HG03039 (cell line): ENCODE measurements at regions not wholly inside any gene's neighbourhood (a gene's known extent, or its start where the extent isn't known, plus 50 kb on each side); places are given as distances from the start of the nearest gene placed in this dataset.

Experiments
- ATAC-seq: cut with Tn5 transposase; IDR thresholded peaks from one replicate; pipeline ENCODE4 v1.9.1; 2021; ENCODE audit warnings: mild to moderate bottlenecking, moderate library complexity; ENCODE audit not compliant: unreplicated experiment

DNA sequence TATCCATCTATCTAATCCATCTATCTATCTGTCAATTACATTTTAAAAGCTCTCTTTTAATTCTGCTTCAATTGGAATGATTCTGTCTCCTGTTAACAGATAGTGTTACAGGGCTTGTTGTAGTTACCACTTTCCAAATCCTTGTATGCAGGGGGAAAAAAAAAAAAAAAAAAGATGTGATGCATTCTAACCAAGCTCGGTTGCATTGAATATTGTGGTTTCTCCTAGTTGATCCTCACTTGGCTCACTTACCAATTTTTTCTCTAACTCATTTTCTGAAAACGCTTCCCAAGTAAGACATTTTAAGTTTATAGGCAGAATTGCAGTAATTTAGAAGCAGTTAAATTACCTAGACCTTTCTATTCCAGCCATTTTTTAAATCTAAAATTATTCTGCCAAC lies 327.9 kb upstream of the PITX2 start:
- no peak for ATAC-seq

DNA sequence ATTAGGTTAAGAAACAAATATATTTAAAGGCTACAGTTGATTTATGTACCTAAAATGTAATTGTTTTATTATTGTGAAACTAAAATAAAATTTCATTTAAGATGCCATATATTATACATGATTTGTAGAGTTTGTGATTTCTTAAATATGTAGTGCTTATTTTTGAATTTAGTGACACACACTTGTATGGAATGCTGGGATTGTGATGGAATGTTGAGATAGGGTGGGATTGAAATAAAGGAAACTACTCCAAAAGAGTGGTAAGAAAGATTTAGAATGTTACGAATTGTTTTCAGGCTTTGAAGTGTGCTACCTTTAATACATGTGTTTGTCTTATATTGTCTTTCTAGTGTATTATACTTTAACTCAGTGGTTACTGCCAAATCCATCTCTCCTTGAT lies 330.3 kb upstream of the PITX2 start:
- ATAC-seq: no peak

DNA sequence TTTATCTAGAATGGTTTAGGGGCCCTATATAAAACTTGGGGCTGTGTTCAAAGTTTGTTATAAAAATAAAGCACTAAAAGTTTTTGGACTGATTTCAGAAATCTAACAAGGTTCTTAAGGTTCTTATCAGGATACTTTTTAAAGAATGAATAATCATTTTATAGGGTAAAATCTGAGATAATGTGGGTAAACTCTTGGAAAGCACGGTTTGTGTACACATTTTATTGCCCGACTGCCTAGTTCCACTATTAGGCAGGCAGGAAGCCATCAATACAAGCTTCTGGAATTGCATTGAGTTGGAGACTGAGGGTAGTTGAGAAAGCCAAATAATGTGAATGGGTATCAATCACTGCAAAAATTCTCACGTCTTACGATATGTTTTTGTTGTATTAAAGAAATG lies 331.0 kb upstream of the PITX2 start:
- no peak for ATAC-seq

DNA sequence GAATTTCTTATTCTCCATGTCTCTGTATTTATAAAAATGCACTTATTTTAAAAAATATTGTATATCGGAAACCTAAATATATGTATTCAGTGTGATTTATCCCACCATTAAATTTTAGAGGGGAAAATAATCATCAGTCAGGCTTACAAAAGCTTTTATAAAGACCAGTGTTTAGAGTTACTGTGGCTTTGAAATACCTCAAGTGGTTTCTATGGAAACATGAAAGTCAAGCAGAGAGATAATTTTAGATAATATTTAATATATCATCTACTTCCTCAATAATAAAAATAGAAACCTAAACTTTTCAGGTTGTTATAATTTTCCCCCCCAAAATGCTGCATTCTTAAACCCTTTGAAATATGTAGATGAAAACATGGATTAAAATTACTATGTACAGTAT lies 332.9 kb upstream of the PITX2 start:
- no peak for ATAC-seq

DNA sequence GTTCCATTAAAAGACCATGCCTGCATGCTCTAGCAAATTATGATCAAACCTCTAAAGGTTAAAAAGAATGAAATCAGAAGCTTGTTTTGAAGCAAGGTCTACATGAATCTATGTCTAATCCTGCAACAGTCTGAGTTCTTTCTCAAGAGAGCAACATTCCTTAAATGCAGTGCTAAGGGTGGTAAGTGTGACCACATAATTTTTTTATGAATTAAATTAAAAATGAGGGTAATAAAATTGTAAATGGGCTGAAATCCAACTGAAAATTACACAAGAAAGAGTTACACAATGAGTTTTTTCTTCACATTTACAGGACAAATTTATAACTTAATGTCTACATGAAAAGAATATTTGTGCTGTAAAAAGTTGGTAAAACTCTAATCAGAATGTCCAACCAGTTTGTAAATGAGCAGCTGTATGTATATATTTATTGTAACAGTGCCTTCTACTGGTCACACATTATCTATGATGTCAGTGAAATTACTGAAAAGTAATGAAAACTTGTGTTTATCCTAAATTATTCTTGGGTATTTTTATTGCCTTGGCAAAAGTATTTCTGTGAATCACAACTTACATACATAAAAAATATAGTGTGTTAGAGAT lies 336.3 kb upstream of the PITX2 start:
- ATAC-seq: no peak

DNA sequence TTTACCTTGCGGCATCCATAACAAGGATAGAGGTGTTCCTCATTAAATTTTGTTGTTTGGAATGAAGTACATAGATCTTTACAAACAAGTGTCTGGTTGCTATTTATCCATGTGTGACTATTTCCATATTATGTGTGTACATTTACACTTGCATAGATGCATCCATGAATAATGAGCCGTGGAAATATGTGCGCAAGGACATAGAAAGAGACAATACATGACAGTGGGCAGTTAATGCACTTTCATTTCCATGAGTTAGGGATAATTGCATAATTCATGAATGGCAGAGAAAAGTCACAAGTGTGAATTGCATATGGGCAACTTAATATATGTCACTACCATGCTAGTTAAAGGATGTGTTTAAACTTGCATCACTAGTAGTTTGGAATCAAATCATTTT lies 338.2 kb upstream of the PITX2 start:
- no peak for ATAC-seq

DNA sequence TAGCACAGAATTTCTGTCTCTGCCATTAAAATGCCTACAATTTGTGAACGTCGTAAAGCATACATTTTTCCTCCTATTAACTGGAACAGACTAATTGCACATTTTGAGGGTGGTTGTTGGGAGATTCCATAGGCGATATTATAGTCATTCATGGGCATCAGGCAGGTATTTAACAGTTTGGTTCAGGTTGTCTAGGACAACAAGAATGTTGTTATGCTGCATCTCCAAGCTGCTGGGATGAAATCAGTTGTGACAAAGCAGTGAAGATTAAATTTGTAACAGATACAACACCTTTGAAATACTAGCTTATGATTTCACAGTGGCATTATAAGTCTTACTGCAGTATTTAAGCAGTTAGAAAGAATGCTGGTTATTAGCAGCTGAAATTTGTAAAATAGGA lies 339.7 kb upstream of the PITX2 start:
- ATAC-seq: no peak

DNA sequence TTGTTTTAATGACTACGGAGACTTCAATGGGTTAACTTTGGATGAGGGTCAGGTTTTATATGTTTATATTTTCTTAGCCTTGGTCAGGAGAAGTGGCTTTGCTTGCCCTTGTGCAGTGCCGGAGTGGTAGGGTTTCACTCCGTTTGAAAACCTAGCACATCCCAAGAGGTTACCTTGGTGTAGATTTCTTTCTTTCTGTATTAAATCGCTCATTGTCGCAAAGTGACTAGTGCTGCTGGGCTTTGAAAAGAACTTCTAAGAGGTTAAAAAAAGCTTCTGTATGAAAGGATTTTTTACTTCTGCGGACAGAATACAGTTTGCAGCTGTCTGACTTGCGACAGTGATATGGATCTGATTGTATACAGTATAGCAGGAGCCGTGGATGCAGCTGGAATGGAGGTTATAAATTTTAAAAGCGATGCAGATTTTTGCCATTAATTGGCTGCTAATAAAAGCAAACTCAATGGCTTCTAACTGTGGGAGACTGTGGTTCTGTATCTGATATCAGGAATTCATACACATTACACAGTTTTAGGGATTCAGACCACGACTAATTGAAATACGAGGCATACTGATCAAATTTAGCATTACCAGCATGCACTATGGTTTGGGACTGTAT lies 340.9 kb upstream of the PITX2 start:
- ATAC-seq: no peak

DNA sequence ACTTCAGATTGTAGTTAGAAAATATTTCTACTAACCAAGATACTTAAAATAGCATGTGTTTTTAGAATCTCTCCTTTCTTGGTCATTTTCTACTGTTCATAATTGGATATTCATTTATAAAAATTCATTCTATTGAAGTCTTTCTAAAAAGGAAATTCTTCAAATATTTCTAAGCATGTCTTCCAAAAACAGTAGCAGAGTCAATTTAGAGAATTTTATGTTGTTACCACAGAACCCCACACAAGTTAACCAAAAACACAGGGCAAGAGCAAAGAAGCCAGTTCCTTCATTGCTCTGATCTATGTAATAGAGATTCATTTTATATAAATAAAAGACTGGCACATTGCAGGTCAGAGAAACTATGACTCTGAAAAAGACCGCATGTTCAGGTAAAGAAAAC lies 345.1 kb upstream of the PITX2 start:
- ATAC-seq: no peak

DNA sequence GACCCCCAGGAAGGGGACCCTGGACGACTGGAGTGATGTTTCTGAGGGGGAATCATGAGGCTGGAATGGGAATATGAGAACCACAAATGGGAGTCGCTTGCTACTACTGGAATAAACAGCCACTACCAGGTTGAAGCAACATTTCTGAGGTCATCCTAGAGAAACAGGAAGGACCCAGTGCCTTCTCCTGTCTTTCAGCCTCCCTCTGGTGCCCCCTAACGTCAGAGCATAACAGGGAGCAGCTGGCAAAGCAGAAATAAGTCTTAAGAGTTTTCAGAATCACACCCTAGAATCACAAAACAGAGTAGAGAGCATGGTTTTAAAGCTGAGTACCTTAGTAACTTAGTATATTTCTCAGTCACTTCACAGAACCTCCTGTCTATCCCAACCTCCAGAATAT lies 347.8 kb upstream of the PITX2 start:
- no peak for ATAC-seq

DNA sequence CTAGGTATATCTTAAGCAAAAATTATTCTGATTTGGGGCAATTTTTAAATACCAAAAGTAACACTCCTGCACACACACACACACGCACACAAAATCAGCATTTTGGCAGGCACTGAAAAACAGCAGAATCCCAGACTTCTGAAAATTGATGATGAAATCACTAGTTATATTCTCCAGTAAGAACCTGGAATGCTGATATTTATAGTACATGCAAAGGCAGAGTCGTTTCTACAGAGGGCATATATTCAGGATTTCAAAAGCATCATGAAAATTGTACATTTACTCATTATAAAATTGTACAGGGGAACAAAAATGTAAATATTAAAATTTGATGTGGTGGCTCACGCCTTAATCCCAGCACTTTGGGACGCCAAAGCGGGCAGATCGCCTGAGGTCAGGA lies 352.5 kb upstream of the PITX2 start:
- no peak for ATAC-seq

DNA sequence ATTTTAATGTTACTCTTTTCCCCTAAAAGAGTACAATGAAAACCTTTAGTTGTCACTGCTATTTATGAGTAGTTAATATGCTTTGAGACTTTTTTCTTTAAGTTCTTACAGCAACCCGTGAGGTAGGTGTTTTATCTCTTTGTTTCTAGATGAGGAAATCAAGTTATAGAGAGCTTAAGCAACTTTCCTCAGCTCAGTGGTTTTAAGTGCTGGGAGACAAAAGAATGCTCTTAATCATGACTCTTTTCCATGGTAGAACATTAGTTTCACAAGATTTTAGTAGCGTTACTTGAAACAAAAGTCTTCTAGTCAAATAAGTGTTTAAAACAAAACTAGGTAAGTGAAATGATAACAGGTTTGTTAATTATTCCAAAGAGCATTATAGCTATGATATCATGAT lies 354.7 kb upstream of the PITX2 start:
- no peak for ATAC-seq

DNA sequence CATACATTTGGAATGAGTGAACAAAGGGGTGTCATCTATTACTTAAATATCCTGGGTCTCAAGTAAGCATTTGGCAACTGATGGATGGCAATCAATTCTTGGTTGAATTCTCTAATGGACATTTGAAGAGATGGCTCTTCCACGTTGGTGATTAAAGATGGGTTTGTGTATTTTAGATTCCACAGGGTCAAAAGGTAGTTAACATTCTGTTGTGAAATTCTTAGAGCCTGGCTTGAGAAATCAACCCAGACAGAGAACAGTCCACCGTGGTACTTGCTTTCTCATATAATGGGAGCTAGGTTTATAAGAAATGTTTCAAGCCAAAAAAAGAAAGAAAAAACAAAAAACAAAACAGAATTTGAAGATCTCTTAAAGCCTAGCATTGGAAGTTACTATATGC lies 355.9 kb upstream of the PITX2 start:
- ATAC-seq: no peak

DNA sequence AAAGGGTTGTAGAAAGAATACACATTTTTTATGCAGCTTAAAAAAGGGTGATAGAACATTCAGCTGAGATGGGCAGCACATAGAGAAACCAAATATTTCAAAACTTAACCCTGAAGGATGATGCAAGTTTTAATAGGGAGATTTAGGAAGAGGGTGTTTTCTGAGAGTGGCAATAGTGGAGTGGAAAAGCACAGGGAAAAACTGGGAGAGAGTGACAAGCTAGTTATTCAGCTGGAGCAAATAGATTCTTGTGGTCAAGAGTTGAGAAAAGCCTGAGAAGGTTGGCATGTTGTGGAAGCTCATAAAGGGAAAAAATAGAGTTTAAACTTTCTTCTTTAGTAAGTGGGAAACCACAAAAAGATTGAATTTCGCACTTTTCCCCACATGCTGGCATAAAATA lies 359.6 kb upstream of the PITX2 start:
- no peak for ATAC-seq

DNA sequence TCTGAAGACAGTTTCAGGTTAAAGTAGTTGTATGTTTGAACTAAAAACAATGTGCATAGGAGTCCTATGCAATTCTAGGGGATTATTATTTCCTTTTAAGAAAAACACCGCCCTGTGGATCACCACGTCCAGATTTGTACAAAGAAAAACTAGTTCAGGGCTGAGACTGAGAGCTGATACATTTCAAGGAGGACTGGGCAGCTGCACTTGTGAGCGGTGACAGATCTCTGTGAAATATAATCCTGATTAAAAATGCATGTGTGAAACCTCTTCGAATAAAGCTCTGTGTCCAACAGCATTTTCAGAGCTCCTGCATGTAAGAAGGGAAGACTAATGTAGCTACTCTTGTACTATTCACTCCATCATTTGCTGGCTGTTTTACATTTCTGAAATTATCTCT lies 365.8 kb upstream of the PITX2 start:
- no peak for ATAC-seq

DNA sequence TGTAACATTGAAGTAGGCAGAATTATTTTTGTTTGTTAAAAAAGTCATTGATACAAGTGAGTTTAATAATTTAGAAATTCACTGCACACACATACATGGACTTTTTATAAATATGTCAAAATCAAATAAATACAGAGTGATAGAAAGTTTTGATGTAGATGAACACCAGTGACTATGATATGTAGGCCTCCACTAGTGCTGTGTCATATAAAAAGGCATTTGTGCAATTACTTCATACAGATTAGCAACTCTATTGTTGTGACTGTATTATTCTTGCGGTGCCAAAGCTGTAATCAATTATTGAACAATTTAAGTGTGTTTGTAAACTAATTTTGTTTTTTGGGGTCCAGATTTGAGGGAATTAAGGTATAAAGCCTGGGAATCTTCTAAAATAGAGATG lies 366.2 kb upstream of the PITX2 start:
- no peak for ATAC-seq

DNA sequence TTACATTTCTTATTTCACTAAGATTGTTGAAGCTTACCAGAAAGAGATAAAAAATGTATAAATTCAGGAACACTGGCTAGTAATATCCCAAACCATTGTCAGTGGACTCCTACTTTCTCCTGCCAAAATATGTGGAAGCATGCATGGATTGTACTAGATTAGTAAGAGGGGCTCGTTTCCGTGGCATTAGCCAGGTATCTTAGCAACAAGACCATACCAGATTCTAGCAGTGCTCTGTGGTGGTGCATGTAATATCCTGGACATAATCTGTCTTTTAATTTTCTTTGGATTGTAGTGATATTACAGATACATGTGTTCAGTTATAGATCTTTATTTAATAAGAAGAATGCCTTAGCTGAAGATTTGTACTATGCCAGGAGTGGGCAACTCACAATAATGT lies 371.9 kb upstream of the PITX2 start:
- ATAC-seq: no peak

DNA sequence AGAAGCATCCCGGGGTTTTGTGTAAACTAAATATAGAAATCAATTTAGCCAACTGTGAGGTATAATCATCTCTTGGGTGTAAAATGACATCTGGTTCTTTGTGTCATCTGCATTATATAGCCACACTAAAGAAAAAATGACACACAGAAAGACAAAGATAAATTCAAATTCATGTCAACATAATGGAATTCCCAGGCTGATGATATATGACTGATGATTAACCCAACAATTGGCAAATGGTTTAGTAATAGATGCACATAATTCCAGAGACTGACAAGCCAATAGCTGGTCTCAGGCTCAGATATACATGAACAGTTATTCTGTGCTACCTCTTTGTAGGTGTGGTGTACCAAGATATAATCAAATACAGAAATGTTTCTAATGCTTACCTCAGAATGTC lies 375.4 kb upstream of the PITX2 start:
- ATAC-seq: no peak

DNA sequence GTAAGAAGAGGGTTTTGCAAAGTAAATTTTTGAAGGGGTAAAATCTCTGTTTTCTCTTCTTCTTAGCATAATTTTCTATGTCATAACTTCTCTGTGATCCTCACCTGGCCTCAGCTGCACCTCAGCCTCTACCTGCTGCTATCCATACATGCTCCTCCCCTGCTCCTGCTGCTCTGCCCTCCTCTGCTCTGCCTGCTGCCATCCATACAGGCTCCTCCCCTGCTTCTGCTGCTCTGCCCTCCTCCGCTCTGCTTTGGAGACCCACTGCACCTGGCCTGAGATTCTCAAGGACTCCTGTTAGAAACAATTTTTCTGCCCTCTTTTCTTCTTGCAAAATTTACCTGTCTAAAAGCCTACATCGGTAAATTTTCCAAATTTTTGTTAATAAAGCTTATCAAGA lies 388.6 kb upstream of the PITX2 start:
- no peak for ATAC-seq

DNA sequence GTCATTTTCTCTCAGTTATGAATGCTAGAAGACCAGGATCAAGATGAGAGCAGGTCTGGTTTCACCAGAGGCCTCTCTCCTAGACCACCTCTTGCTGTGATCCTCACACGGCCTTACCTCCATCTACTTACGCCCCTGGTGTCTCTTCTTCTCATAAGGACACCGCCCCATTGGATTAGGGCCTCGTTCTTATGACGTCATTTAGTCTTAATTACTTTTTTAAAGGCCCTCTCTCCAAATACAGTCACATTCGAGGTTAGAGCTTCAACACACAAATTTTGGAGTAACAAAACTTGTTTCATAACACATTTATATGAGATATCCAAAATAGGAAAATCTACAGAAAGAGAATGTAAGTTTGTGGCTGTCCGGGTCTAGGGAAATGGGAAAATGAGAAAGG lies 391.0 kb upstream of the PITX2 start:
- no peak for ATAC-seq

DNA sequence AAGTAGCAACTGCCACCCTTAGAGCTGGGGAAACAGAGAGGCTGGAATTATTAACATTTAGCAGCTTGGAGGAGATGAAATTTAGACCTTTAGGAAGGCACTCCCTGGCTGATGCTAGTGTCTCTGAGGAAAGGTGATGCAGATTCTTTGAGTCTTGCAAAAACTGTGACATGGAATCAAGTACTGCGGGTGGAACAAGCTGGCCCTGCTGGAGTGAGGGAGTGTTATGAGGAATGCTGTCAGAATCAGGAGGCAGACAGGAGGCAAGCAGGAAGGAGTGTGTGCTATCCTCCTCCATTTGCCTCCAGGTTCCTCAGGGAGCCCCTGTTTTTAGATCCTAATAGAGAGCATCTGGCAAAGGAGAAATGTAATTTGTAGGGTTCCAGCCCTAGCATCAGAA lies 391.7 kb upstream of the PITX2 start:
- no peak for ATAC-seq

DNA sequence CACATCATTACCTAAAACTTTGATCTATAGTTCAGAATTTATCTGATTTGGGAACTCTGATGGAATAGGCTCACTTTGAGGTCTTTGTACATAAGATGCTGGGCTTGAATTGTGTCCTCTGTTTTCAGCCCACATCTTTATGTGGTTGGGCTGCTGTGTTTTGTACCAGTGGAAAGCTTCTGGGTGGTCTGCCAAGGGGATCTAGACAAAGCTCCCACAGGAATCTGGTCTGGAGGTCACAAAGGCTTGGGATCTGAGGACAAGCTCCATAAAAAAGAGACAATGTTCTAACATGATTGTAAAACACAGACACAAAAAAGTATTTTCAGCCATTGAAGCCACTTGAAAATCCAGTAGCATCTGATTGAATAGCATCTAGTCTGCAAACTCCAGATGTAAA lies 393.5 kb upstream of the PITX2 start:
- no peak for ATAC-seq

DNA sequence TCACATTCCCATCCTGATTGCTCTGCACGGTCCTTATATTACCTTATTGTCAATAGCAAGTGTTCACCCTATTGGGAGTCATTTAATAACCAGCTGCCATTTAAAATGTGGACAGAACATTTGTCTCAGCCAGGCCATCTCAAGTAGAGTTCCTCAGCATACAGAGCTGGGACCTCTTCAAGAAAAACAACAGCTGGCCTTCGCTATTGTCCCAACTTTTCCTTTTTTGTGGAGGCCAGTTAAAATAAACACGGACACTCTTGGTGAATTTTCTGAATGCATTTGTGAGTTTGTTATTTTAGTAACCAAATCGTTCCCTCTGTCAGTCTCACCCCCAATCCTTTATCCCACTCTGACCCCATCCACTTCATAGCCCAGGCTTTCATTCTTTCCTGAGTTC lies 395.3 kb upstream of the PITX2 start:
- no peak for ATAC-seq
